OCI-LY7 (cell line): ENCODE measurements at regions not wholly inside any gene's neighbourhood (a gene's known extent, or its start where the extent isn't known, plus 50 kb on each side); places are given as distances from the start of the nearest gene placed in this dataset.

Experiments used
- BruUV-seq: library from RNA; stranded (reverse); fragments of 400-500 nt; replicated peaks from 2 replicates; lab custom pipeline; 2021; lab: Mats Ljungman, UMichigan
- CTCF ChIA-PET: fragments of 300-600 bp; sonication (Branson Sonifier 250); formaldehyde crosslinking; loops from one replicate; lab custom pipeline; 2022; ENCODE audit warnings: antibody characterized with exemption; ENCODE audit not compliant: unreplicated experiment; lab: Charles Lee
- POLR2A ChIA-PET: fragments of 300-600 bp; sonication (Branson Sonifier 250); formaldehyde crosslinking; loops from one replicate; lab custom pipeline; 2022; ENCODE audit warnings: antibody characterized with exemption; lab: Charles Lee
- DNase-seq: peaks from one replicate; pipeline ENCODE4 v3.0.0-alpha.2; 2015; ENCODE audit warnings: low spot score
- H2AFZ ChIP-seq: fragments of 200-600 bp; sonication (generic), shearing (Covaris generic); 2 replicates; pipeline ENCODE4 v1.6.1; 2014; ENCODE audit warnings: mild to moderate bottlenecking, antibody characterized with exemption, low read length, moderate library complexity
- H3K27ac ChIP-seq: fragments of 200-600 bp; sonication (generic); 2 replicates; pipeline ENCODE4 v1.5.1; 2014; ENCODE audit warnings: mixed run types, low read depth, mild to moderate bottlenecking, moderate library complexity, low read length, inconsistent platforms; ENCODE audit not compliant: poor library complexity, severe bottlenecking
- H3K36me3 ChIP-seq: fragments of 200-600 bp; sonication (generic); 2 replicates; pipeline ENCODE4 v1.6.1; 2014; ENCODE audit warnings: mild to moderate bottlenecking, antibody characterized with exemption, low read length, moderate library complexity, mixed read lengths; ENCODE audit not compliant: insufficient read depth
- H3K4me1 ChIP-seq: fragments of 200-600 bp; sonication (generic); 2 replicates; pipeline ENCODE4 v1.5.1; 2014; ENCODE audit warnings: mild to moderate bottlenecking, low read length; ENCODE audit not compliant: insufficient read depth, poor library complexity, severe bottlenecking
- H3K4me2 ChIP-seq: fragments of 200-600 bp; sonication (generic); 2 replicates; pipeline ENCODE4 v1.6.1; 2014; ENCODE audit warnings: mild to moderate bottlenecking, low read length
- H3K4me3 ChIP-seq: fragments of 200-600 bp; sonication (generic); 2 replicates; pipeline ENCODE4 v1.5.1; 2014; ENCODE audit warnings: mild to moderate bottlenecking, low read depth, low read length; ENCODE audit not compliant: poor library complexity, severe bottlenecking
- H3K79me2 ChIP-seq: fragments of 200-600 bp; sonication (generic); 2 replicates; pipeline ENCODE4 v1.6.1; 2016; ENCODE audit warnings: low read depth, mild to moderate bottlenecking, low read length, moderate library complexity, mixed read lengths; ENCODE audit not compliant: insufficient read depth
- H3K9me2 ChIP-seq: fragments of 200-600 bp; sonication (generic); 2 replicates; pipeline ENCODE4 v1.6.1; 2016; ENCODE audit warnings: mild to moderate bottlenecking, low read length, mixed read lengths; ENCODE audit not compliant: insufficient read depth
- H3K9me3 ChIP-seq: fragments of 200-600 bp; sonication (generic); 2 replicates; pipeline ENCODE4 v1.6.1; 2014; ENCODE audit warnings: mild to moderate bottlenecking, mixed run types, low read length, mixed read lengths
- H4K20me1 ChIP-seq: fragments of 200-600 bp; sonication (generic); 2 replicates; pipeline ENCODE4 v1.6.1; 2014; ENCODE audit warnings: mild to moderate bottlenecking, antibody characterized with exemption, low read length, moderate library complexity, mixed read lengths; ENCODE audit not compliant: insufficient read depth
- CTCF ChIP-seq: fragments of 200-600 bp; sonication (generic); conservative IDR thresholded peaks from 2 replicates; pipeline ENCODE4 v1.5.1; 2014; ENCODE audit warnings: mild to moderate bottlenecking, antibody characterized with exemption, low read length, moderate library complexity, mixed read lengths
- EZH2phosphoT487 ChIP-seq: fragments of 200-600 bp; sonication (generic); IDR thresholded peaks from 2 replicates; pipeline ENCODE4 v1.6.1; 2018; ENCODE audit warnings: low read depth, borderline replicate concordance, mild to moderate bottlenecking, mixed run types, antibody characterized with exemption, low read length, moderate library complexity, mixed read lengths
- intact Hi-C: fragments of 100-400 bp; cut with micrococcal nuclease; formaldehyde crosslinking; loops from one replicate; pipeline ENCODE4 v1.10.0; 2022; ENCODE audit not compliant: unreplicated experiment

- Histone ChIP-seq H3K4me2 (no peak overlapping the region), H3K9me3 (peaks cover 9% of the 10 kb centered on the region; the same call in 1 of the 2 replicates), H3K9me2 (no peaks in the 10 kb centered on the region), H2AFZ (no peak overlapping the region), H3K79me2 (no peaks in the 10 kb centered on the region), H3K36me3 (no peaks in the 10 kb centered on the region), H3K4me3 (no peak overlapping the region), H4K20me1 (no peaks in the 10 kb centered on the region), H3K27ac (no peak overlapping the region), H3K4me1 (no peaks in the 10 kb centered on the region)
- TF ChIP-seq CTCF (no peak), EZH2phosphoT487 (no peak)
- no TSS peak for BruUV-seq
- intact Hi-C loops, result no loop called here
- CTCF ChIA-PET, result no interaction called here
- no peak for DNase-seq
- POLR2A ChIA-PET, result interaction anchor here (0.6 kb wide), 1 partner anchor 372 kb away, joined by 3 read pairs; no protein-coding TSS in a partner anchor
These were observed 806.4 kb downstream of the USP25 start for GRCh38 chr21:16536140-16536539.

GRCh38 chr21:16536643-16537434, 807.1 kb downstream of the USP25 start:
- POLR2A ChIA-PET, result interaction anchor here (0.6 kb wide), 1 partner anchor 373 kb away, joined by 3 read pairs; no protein-coding TSS in a partner anchor
- no TSS peak for BruUV-seq
- Histone ChIP-seq H3K4me1 (no peaks in the 10 kb centered on the region), H3K9me2 (no peaks in the 10 kb centered on the region), H4K20me1 (no peaks in the 10 kb centered on the region), H3K36me3 (no peaks in the 10 kb centered on the region), H3K79me2 (no peaks in the 10 kb centered on the region), H3K4me2 (no peak overlapping the region), H3K9me3 (peaks cover 9% of the 10 kb centered on the region; the same call in 1 of the 2 replicates), H2AFZ (no peak overlapping the region), H3K4me3 (no peak overlapping the region), H3K27ac (no peak overlapping the region)
- intact Hi-C loops, result no loop called here
- DNase-seq, result no peak
- TF ChIP-seq CTCF (no peak), EZH2phosphoT487 (no peak)
- CTCF ChIA-PET, result no interaction called here

GRCh38 chr21:16537501-16537900, 807.7 kb downstream of the USP25 start:
- Histone ChIP-seq H3K4me2 (no peak overlapping the region), H4K20me1 (no peaks in the 10 kb centered on the region), H3K27ac (no peak overlapping the region), H3K4me1 (no peaks in the 10 kb centered on the region), H3K36me3 (no peaks in the 10 kb centered on the region), H3K9me3 (peaks cover 9% of the 10 kb centered on the region; the same call in 1 of the 2 replicates), H3K79me2 (no peaks in the 10 kb centered on the region), H3K9me2 (no peaks in the 10 kb centered on the region), H2AFZ (no peak overlapping the region), H3K4me3 (no peak overlapping the region)
- intact Hi-C loops, result no loop called here
- no peak for DNase-seq
- POLR2A ChIA-PET, result no interaction called here
- CTCF ChIA-PET, result no interaction called here
- TF ChIP-seq CTCF (no peak), EZH2phosphoT487 (no peak)
- no TSS peak for BruUV-seq
